GM21367 (cell line): ENCODE measurements at regions not wholly inside any gene's neighbourhood (a gene's known extent, or its start where the extent isn't known, plus 50 kb on each side); places are given as distances from the start of the nearest gene placed in this dataset.
A peak's percentile ranks its signal among the peaks of the same experiment; 100 is the strongest.

Experiments used
- ATAC-seq: cut with Tn5 transposase; IDR thresholded peaks from one replicate; pipeline ENCODE4 v1.9.1; 2021; ENCODE audit not compliant: unreplicated experiment

DNA sequence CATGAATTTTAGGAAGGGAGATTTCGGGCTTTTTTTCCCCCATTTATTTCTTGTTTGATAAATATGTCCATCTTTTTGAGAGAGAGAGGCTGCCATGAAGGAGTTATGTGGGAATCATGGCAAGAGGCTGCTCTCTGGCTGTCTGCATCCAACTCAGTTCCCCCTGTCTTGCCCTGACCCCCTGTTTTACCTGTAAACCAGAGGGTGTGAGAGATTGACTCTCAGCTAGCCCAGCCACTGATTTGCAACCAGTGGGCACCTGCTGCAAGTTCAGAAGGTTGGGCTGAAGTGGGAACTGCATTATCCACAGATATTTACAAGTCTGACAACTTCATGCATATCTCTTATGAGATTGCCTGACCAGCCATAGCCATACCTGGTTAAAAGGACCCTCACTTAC is 625.4 kb upstream of the FANCL start:
- no peak for ATAC-seq

- no peak for ATAC-seq
Measured at GRCh38 chr2:58866040-58866439, 624.9 kb upstream of the FANCL start.

DNA sequence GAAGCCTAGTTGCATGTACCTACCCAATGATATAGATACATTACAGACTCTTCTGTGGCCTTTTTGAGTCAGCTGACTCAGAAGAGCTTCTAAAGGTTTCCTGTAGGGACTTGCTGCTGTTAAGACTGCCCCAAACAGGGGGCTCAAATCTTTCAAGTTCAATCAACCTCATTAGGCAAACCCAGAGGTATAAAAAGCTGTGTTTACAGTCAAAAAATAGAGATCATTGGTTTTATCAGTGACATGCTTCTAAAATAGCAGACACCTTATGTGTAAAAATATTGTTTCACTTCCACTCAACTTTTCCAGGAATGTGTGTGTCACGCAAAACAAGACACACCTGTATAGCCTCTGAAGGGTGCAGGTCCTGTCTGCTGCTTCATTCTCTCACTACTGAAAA is 624.3 kb upstream of the FANCL start:
- ATAC-seq: peak; percentile 51

DNA sequence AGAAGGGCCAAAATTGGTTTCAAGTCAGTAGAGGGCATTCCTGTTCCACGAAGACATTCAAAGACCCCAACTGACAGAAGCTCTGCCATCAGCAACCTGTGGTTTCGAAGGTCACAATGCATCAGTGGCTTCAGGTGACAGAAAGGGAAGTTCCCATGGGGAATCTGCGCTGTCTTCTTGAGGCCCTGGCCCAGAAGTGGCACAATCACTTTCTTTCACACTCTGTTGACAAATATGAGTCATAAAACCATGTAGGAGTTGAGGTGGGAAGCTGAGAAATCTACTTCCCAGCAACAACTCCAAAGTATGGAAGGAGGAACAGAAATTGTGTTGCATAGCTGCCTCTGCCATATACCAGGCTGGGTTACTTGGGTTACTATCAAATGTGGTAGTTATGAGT is 621.1 kb upstream of the FANCL start:
- ATAC-seq: no peak

DNA sequence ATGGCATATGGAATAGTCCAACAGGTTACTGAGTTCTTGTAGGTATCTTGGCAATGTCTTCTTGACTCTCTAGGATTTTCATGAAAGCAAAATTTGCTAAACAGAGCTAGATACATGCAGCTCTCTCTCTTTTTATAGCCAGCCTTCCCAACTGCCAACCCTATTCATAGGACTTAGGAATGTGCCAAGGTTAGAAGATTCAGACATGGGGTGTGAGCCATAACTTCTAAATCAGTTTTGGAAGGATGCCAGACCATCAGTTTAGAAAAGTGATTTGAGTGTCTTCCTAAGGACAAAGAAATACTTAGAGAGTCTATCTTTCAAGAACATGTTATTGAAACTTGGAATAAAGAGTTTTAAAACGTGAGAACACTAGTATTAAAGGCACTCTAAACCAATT is 619.5 kb upstream of the FANCL start:
- ATAC-seq: no peak

DNA sequence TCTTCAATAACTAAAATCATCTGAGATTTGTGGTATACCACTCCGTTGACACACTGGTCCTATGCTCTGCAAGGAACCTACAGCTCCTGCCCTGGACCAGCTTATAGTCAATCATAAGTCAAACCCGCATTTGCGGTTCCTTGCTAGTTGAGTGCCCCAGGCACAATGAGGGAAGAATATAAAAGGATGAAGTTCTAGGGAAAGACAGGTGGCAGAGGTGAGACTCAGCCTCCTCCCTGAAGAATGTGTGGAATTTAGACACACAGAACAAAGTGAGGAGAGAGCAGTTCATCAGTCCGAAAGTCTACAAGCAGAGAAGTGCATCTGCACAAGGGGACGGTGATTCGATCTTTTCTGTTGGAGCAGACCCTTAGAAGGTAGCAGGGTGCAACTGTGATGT is 615.0 kb upstream of the FANCL start:
- no peak for ATAC-seq

GRCh38 chr2:58853420-58853819 is 612.3 kb upstream of the FANCL start:
- no peak for ATAC-seq

DNA sequence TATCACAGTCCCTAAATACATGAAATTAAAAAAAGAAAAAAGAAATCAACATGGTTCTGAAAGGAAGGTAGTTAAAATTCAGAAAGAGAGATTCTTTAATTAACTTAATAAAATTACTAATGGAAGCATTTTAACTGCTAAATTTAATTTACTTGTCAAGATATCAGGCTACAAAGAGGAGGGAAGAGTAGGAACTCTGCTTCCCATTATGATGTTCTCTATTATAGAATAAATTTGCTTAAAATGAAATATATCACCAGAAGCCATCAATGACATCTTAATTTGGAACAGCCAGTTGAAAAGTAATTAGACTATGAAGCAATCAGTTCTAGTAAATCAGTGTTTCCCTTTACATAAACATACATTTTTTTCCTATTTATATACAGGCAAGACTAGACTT is 611.8 kb upstream of the FANCL start:
- no peak for ATAC-seq

DNA sequence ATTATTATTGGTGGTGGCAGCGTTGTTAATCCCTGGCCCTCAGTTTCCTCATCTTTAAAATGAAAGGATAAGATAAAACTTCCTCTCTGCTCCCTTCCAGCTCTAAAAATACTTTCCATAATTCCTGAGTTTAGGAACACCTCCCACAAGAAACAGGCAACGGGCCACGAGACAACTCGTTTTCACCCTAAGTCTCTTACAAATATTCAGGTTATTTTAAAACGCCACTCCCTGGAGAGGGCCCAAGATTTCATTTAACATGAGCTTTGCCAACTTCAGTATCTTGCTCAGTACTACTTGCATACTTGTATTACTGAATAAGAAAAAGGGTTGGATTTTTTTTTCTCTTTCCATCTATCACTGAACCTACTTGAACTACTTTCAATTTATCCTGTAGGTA is 611.1 kb upstream of the FANCL start:
- no peak for ATAC-seq

- ATAC-seq: no peak
Measured at GRCh38 chr2:58851598-58851997, 610.5 kb upstream of the FANCL start.

GRCh38 chr2:58845011-58845410 is 603.9 kb upstream of the FANCL start:
- ATAC-seq: no peak

GRCh38 chr2:58842501-58843155 is 601.5 kb upstream of the FANCL start:
- ATAC-seq: no peak

- no peak for ATAC-seq
Measured at GRCh38 chr2:58834404-58834803, 593.3 kb upstream of the FANCL start.

- ATAC-seq: no peak
Measured at GRCh38 chr2:58826795-58827194, 585.7 kb upstream of the FANCL start.

GRCh38 chr2:58812771-58813344 is 571.7 kb upstream of the FANCL start:
- no peak for ATAC-seq

GRCh38 chr2:58805126-58805525 is 564.0 kb upstream of the FANCL start:
- ATAC-seq: no peak

DNA sequence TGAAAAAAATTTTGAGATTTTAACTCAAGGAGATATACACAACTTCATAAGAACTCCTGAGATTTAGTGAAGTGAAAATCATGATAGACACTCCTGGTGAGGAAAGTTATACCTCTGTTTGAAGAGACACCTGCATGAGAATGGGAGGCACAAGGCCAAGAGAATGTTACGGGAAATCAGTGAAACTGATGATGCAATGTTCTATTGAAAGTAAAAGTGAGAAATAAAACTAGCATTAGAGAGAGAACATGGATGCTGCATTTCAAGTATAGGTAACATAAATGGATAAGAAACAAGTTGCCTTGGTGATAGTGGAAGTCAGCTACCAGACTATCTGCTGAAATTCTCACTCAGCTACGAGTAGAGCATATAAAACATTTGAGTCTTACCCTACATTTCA is 562.1 kb upstream of the FANCL start:
- no peak for ATAC-seq

- ATAC-seq: no peak
Measured at GRCh38 chr2:58800881-58801280, 559.8 kb upstream of the FANCL start.

DNA sequence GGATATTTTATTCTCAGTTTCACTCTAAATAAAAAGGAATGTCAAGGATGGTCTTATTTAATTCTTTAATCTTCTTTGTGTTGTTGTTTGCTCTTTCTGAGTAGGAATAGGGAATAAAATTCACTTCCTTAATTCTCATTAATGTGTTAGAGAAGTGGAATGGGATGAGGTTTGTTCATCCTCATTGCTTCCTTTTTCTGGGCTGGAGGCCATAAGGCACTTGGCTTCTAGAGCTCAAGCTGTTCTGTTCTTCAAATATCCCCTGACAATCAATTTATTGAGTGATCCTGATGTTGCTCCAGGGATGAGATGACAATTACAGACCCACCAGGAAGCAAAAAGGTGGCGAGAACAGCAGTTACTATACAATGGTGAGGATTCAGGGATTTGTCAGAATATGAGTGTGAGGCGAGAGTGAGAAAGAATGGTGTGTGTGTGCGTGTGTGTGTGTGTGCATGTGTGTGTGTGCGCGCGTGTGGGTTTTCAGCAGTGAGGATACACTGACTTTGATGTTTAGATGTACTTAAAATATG is 557.6 kb upstream of the FANCL start:
- no peak for ATAC-seq

DNA sequence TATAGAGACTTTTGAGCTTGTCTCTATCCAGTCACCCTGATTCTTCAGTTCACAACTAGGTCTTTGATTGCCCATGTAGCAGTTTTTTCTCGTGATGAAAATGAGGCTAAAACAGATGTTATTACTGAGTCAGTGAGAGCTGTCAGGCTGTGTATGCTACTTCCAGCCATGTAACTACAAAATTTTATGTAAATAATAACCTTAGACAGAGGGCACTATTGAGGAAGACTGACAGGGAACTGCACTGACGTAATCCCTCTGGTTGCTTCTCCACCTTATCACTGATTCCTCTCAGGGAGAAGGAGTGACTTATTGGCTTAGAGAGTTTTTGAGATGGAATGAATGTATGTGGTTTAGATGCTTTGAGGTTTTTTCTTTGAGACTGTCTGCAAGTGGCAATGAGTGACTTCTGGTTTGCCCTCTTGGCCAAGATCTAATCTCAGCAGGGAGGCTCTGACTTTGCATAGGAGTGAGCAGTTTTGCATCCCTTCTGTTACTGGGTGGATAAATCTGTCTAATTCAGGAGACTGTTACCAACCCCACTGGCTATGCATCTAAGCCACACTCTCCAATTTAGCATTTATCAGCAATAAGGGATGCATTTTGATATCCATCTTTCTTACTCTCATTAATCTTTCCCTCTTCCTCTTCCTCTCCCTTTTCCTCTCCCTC is 555.2 kb upstream of the FANCL start:
- no peak for ATAC-seq

- no peak for ATAC-seq
Measured at GRCh38 chr2:58794916-58795315, 553.8 kb upstream of the FANCL start.

DNA sequence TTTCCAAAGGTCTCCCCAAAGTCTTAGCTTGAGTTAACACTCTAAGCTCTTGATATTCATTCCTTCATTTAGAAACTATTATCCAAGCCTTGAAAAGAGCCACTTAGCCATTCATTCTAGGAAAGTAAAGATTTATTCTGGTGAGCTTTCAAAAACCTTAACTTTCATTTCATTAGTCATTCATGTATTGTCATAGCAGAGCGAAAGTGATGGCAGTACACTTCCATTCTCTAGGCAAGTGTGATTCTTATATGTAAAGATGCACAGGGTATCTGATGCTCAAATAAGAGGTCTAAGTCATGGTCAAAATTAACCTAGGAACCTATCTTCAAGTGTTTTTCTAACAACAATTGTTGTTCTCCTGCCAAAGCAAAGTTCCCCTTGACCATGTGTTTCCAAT is 553.0 kb upstream of the FANCL start:
- ATAC-seq: no peak
